DND-41 (cell line): ENCODE measurements at regions not wholly inside any gene's neighbourhood (a gene's known extent, or its start where the extent isn't known, plus 50 kb on each side); places are given as distances from the start of the nearest gene placed in this dataset.

ENCODE experiments used
- CTCF ChIP-seq: IDR thresholded peaks from 2 replicates; pipeline ENCODE4 v1.5.1; 2012; ENCODE audit warnings: borderline replicate concordance, low read length, moderate library complexity, mild to moderate bottlenecking; ENCODE audit not compliant: poor library complexity, severe bottlenecking; ENCODE audit errors: extremely low read depth
- EZH2 ChIP-seq: IDR thresholded peaks from 3 replicates; pipeline ENCODE4 v1.6.1; 2012; ENCODE audit warnings: borderline replicate concordance, low read depth, mild to moderate bottlenecking, moderate library complexity, low read length, inconsistent platforms; ENCODE audit not compliant: severe bottlenecking

- TF ChIP-seq CTCF (no peak), EZH2 (no peak)
Measured at GRCh38 chr6:144488590-144488989, 203.5 kb downstream of the UTRN start.
